Renal pelvis (tissue), 1 donor: ENCODE measurements at regions not wholly inside any gene's neighbourhood (a gene's known extent, or its start where the extent isn't known, plus 50 kb on each side); places are given as distances from the start of the nearest gene placed in this dataset.
"Not testable (repeated sequence)": the region's sequence is repeated elsewhere in the genome, so short reads cannot be mapped to it uniquely, and the experiment has no call there.

Experiments
- DNase-seq: peaks from one replicate; pipeline ENCODE4 v3.0.0-alpha.2; 2013

- no peak for DNase-seq
Measured at GRCh38 chr10:9921544-9921943, 1096.1 kb upstream of the CELF2 start.

GRCh38 chr10:9922126-9922870, 1095.4 kb upstream of the CELF2 start:
- DNase-seq, result no peak

- DNase-seq, result no peak
Measured at GRCh38 chr10:9926003-9926402, 1091.7 kb upstream of the CELF2 start.

- DNase-seq, result no peak
Measured at GRCh38 chr10:9926881-9927280, 1090.8 kb upstream of the CELF2 start.

- no peak for DNase-seq
Measured at GRCh38 chr10:9939716-9940115, 1078.0 kb upstream of the CELF2 start.

- no peak for DNase-seq
Measured at GRCh38 chr10:9944690-9945089, 1073.0 kb upstream of the CELF2 start.

- DNase-seq, result no peak
Measured at GRCh38 chr10:9950070-9950469, 1067.6 kb upstream of the CELF2 start.

GRCh38 chr10:9951481-9952257, 1066.0 kb upstream of the CELF2 start:
- DNase-seq, result no peak

GRCh38 chr10:9957351-9957750, 1060.3 kb upstream of the CELF2 start:
- DNase-seq, result no peak

- DNase-seq, result not testable (repeated sequence)
Measured at GRCh38 chr10:9957876-9958275, 1059.8 kb upstream of the CELF2 start.

GRCh38 chr10:9965341-9965740, 1052.3 kb upstream of the CELF2 start:
- no peak for DNase-seq

- no peak for DNase-seq
Measured at GRCh38 chr10:9986786-9987185, 1030.9 kb upstream of the CELF2 start.

- no peak for DNase-seq
Measured at GRCh38 chr10:9987197-9987596, 1030.5 kb upstream of the CELF2 start.

GRCh38 chr10:9992661-9993060, 1025.0 kb upstream of the CELF2 start:
- DNase-seq, result no peak

- no peak for DNase-seq
Measured at GRCh38 chr10:9994131-9994530, 1023.5 kb upstream of the CELF2 start.

- DNase-seq, result no peak
Measured at GRCh38 chr10:9999627-10000026, 1018.0 kb upstream of the CELF2 start.

- DNase-seq, result no peak
Measured at GRCh38 chr10:10007957-10008356, 1009.7 kb upstream of the CELF2 start.

- no peak for DNase-seq
Measured at GRCh38 chr10:10010397-10010796, 1007.3 kb upstream of the CELF2 start.

- DNase-seq, result no peak
Measured at GRCh38 chr10:10014846-10015245, 1002.8 kb upstream of the CELF2 start.

GRCh38 chr10:10017716-10018115, 1000.0 kb upstream of the CELF2 start:
- DNase-seq, result no peak

GRCh38 chr10:10020945-10021344, 996.7 kb upstream of the CELF2 start:
- no peak for DNase-seq

- DNase-seq, result no peak
Measured at GRCh38 chr10:10032991-10033390, 984.7 kb upstream of the CELF2 start.

GRCh38 chr10:10038348-10038747, 979.3 kb upstream of the CELF2 start:
- DNase-seq, result no peak

- DNase-seq, result no peak
Measured at GRCh38 chr10:10039595-10039994, 978.1 kb upstream of the CELF2 start.
